Endothelial cell (in vitro differentiated cells): ENCODE measurements at regions not wholly inside any gene's neighbourhood (a gene's known extent, or its start where the extent isn't known, plus 50 kb on each side); places are given as distances from the start of the nearest gene placed in this dataset.

Experiments used
- DNase-seq: peaks from one replicate; pipeline ENCODE4 v3.0.0; 2021; ENCODE audit warnings: low spot score
- H3K27ac Mint-ChIP-seq: one replicate; pipeline ENCODE4 v1.8.0; 2021; ENCODE audit warnings: mixed read lengths, inconsistent platforms; ENCODE audit not compliant: unreplicated experiment
- H3K27me3 Mint-ChIP-seq: one replicate; pipeline ENCODE4 v1.8.0; 2021; ENCODE audit warnings: mild to moderate bottlenecking, moderate library complexity, mixed read lengths, inconsistent platforms; ENCODE audit not compliant: unreplicated experiment
- H3K36me3 Mint-ChIP-seq: one replicate; pipeline ENCODE4 v1.8.0; 2021; ENCODE audit warnings: mild to moderate bottlenecking, low read depth, mixed read lengths, inconsistent platforms; ENCODE audit not compliant: unreplicated experiment
- H3K4me1 Mint-ChIP-seq: one replicate; pipeline ENCODE4 v1.8.0; 2021; ENCODE audit warnings: mild to moderate bottlenecking, mixed read lengths, inconsistent platforms; ENCODE audit not compliant: unreplicated experiment
- H3K4me3 Mint-ChIP-seq: one replicate; pipeline ENCODE4 v1.8.0; 2021; ENCODE audit warnings: mild to moderate bottlenecking, mixed read lengths, inconsistent platforms; ENCODE audit not compliant: unreplicated experiment
- H3K9me3 Mint-ChIP-seq: one replicate; pipeline ENCODE4 v1.8.0; 2021; ENCODE audit warnings: mixed read lengths, inconsistent platforms; ENCODE audit not compliant: unreplicated experiment
- CTCF ChIP-seq: fragments of 200-600 bp; sonication (generic); IDR thresholded peaks from one replicate; pipeline ENCODE4 v1.5.0; 2021; ENCODE audit warnings: antibody characterized with exemption; ENCODE audit not compliant: unreplicated experiment

GRCh38 chr5:167460449-167461020 is 830.9 kb upstream of the WWC1 start:
- Mint-ChIP-seq H3K4me1 (peaks cover 4% of the 10 kb centered on the region), H3K27ac (no peak overlapping the region), H3K9me3 (no peaks in the 10 kb centered on the region), H3K36me3 (no peaks in the 10 kb centered on the region), H3K27me3 (peaks cover 5% of the 10 kb centered on the region), H3K4me3 (no peak overlapping the region)
- TF ChIP-seq CTCF = no peak
- DNase-seq = no peak

DNA sequence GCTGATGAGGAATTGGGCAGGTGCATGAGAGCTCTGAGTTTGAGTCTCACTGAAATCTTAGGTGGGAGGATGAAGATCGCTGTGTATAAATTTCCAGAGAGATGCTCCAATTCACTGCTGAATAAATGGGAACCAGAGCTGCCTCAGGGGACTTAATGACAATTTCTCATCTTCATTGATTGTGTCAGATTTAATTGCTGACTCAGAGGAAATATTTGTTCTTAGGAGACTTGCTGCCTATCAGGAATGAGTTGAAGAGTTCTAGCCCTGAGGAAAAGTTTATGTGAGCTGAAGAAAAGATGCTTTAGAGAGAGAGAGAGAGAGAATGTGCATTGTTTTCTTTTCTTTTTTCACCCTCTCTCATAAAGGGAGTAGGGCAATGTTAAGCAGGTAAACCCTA is 827.5 kb upstream of the WWC1 start:
- H3K4me3 Mint-ChIP-seq = no peak overlapping the region
- TF ChIP-seq CTCF = no peak
- H3K36me3 Mint-ChIP-seq = no peaks in the 10 kb centered on the region
- peaks cover 1% of the 10 kb centered on the region for H3K4me1 Mint-ChIP-seq
- DNase-seq = no peak
- peaks cover 3% of the 10 kb centered on the region for H3K27me3 Mint-ChIP-seq
- no peaks in the 10 kb centered on the region for H3K9me3 Mint-ChIP-seq
- no peak overlapping the region for H3K27ac Mint-ChIP-seq

- no peak overlapping the region for H3K27ac Mint-ChIP-seq
- peaks cover 3% of the 10 kb centered on the region for H3K27me3 Mint-ChIP-seq
- no peak overlapping the region for H3K4me3 Mint-ChIP-seq
- no peaks in the 10 kb centered on the region for H3K36me3 Mint-ChIP-seq
- DNase-seq = no peak
- H3K9me3 Mint-ChIP-seq = no peaks in the 10 kb centered on the region
- H3K4me1 Mint-ChIP-seq = no peaks in the 10 kb centered on the region
- TF ChIP-seq CTCF = no peak
Observed at GRCh38 chr5:167466992-167467391, 824.5 kb upstream of the WWC1 start.

GRCh38 chr5:167472566-167473108 is 818.8 kb upstream of the WWC1 start:
- no peaks in the 10 kb centered on the region for H3K36me3 Mint-ChIP-seq
- H3K4me3 Mint-ChIP-seq = no peak overlapping the region
- no peak overlapping the region for H3K27ac Mint-ChIP-seq
- H3K4me1 Mint-ChIP-seq = peaks cover 3% of the 10 kb centered on the region
- H3K9me3 Mint-ChIP-seq = no peaks in the 10 kb centered on the region
- no peak for DNase-seq
- H3K27me3 Mint-ChIP-seq = no peaks in the 10 kb centered on the region
- TF ChIP-seq CTCF = no peak

DNA sequence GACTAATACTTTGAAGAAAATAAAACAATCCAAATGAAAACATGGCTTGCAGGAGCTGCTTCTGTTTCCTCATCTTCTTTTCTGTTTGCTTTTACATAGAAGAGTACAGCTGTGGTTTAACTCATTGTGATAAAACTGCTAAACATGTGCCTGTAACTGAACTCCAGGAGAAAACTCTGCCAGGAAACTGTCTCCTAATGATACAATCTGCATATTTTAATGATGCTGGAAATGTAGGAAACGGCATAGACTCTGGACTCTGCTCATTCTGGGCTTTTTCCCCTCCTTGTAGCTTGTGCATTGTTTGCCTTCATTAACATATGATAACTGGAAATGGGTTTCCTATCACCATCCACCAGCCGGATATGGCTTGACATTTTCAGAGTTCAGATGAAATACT is 813.3 kb upstream of the WWC1 start:
- TF ChIP-seq CTCF = no peak
- H3K4me1 Mint-ChIP-seq = peaks cover 11% of the 10 kb centered on the region
- no peaks in the 10 kb centered on the region for H3K27me3 Mint-ChIP-seq
- DNase-seq = no peak
- no peak overlapping the region for H3K27ac Mint-ChIP-seq
- no peaks in the 10 kb centered on the region for H3K9me3 Mint-ChIP-seq
- no peaks in the 10 kb centered on the region for H3K36me3 Mint-ChIP-seq
- no peak overlapping the region for H3K4me3 Mint-ChIP-seq
